GM21390 (cell line): ENCODE measurements at regions not wholly inside any gene's neighbourhood (a gene's known extent, or its start where the extent isn't known, plus 50 kb on each side); places are given as distances from the start of the nearest gene placed in this dataset.
"Not testable (repeated sequence)": the region's sequence is repeated elsewhere in the genome, so short reads cannot be mapped to it uniquely, and the experiment has no call there.

Experiments
- ATAC-seq: cut with Tn5 transposase; IDR thresholded peaks from one replicate; pipeline ENCODE4 v1.9.1; 2021; ENCODE audit not compliant: unreplicated experiment

GRCh38 chr7:106530183-106530582, 130.8 kb downstream of the CCDC71L start:
- not testable (repeated sequence) for ATAC-seq

DNA sequence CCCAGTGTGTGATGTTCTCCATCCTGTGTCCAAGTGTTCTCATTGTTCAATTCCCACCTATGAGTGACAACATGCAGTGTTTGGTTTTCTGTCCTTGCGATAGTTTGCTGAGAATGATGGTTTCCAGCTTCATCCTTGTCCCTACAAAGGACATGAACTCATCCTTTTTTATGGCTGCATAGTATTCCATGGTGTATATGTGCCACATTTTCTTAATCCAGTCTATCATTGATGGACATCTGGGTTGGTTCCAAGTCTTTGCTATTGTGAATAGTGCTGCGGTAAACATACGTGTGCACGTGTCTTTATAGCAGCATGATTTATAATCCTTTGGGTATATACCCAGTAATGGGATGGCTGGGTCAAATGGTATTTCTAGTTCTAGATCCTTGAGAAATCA, 134.3 kb downstream of the CCDC71L start:
- not testable (repeated sequence) for ATAC-seq

- no peak for ATAC-seq
Observed at GRCh38 chr7:106524690-106525059, 136.3 kb downstream of the CCDC71L start.

DNA sequence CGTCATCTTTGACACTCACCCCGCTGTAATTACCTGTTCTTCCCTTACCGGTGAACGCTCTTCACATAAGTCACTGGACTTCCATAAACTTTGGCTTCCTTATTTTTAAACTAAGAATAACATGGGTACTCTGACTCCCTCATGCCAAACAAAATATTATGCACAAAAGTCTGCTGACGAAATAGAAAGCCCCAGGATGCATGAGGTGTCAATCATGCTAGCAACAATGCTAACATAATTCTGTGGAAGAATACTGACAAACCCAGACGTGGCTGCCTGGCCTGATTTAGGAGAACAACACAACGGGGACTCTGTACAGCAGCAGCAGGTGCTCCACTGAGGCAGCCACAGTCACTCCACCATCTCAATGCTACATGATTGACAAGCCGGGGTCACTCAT, 137.5 kb downstream of the CCDC71L start:
- no peak for ATAC-seq

DNA sequence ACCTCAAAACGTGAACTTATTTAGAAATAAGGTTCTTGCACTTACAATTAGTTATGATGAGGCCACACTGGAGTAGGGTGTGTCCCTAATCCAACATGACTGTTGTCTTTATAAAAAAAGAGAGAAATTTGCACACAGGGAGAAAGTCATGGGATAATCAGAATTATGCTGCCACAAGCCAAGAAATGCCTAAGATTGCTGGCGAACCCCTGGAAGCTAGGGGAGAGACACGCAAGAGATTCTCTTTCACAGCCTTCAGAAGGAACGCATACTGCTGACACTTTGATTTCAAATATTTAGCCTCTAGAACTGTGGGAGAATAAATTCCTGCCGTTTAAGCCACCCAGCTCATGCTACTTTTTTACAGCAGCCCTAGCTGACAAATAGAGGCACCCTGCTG, 138.3 kb downstream of the CCDC71L start:
- ATAC-seq: no peak

DNA sequence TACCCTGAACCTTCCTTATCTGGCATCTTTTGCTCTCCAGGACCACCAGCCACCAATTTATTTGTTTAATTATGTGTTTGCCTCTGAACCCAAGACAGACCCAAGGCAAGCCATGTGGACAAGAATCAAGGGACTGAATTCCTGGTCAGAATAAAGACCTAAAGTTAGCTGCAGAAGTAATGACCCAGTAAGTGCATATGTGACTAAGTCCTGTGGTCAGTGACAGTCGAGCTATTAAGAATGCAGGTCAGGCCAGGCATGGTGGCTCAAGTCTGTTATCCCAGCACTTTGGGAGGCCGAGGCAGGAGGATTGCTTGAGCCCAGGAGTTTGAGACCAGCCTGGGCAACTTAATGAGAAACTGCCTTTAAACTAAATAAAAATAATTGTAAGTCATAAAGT, 139.4 kb downstream of the CCDC71L start:
- no peak for ATAC-seq

GRCh38 chr7:106520962-106521514, 139.9 kb downstream of the CCDC71L start:
- ATAC-seq: no peak

DNA sequence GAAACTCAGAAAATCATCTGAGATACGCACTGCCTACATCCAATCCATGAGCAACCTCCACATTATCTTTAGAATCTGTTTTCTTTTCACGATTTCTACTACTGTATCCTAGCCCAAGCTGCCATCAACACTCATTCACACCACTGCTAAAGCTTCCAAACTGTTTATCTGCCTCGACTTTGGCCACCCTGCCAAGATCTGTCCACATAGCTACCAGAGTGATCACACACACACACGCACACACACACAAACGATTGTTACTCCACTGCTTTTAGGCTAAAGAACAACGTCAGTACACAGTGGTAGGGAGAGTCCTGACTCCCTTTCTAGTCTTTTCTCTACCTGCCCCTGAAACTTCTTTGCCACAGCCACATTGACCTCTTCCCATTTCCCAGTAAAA, 142.0 kb downstream of the CCDC71L start:
- ATAC-seq: no peak

GRCh38 chr7:106518239-106518638, 142.7 kb downstream of the CCDC71L start:
- no peak for ATAC-seq

DNA sequence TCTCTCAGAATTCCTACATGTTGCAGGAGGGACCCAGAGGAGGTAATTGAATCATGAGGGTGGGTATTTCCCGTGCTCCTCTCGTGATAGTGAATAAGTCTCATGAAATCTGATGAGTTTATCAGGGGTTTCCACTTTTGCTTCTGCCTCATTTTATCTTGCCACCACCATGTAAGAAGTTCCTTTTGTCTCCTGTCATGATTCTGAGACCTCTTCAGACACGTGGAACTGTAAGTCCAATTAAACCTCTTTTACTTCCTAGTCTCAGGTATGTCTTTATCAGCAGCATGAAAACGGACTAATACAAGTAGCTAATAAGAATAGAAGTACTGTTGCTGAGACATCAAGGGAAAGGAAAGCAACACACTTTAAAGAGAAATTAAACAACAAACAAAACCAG, 143.4 kb downstream of the CCDC71L start:
- no peak for ATAC-seq

DNA sequence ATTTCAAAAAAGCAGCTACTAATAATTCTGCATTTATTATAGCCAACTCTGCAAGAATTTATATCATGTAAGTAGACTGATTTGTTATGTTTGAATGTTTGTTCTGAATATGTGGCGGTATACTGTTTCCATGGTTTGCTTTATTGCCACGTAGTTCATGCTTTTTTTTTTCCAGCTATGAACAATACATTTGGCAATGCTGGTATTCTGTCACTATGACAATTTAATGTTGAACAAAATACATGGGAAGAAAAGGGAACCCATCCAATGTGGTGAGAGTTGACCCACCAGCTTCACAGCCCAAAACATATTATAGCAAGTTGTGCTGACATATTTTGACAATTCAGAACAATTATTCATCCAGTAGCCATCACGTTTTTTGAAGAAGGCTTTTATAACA, 145.6 kb downstream of the CCDC71L start:
- no peak for ATAC-seq

- no peak for ATAC-seq
Observed at GRCh38 chr7:106514881-106515280, 146.1 kb downstream of the CCDC71L start.

DNA sequence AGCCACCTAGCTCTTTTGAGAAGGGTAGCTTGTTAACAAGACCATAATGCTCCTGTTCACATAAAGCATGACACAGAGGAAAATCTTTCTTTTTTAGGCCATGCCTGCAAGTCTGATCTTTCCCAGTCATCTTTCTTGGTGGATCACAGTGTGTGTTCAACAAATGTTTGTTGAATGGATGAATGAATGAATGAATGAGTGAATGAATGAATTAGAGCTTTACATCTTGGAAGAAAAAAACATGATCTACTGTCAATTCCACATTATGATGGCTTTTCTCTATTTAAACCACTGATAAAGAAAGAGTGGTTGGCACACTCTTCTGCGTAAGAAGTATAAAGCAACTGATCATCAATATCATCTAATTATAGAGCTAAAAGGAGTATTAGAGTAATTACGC, 148.7 kb downstream of the CCDC71L start:
- no peak for ATAC-seq

- no peak for ATAC-seq
Observed at GRCh38 chr7:106504645-106505044, 156.3 kb downstream of the CCDC71L start.

DNA sequence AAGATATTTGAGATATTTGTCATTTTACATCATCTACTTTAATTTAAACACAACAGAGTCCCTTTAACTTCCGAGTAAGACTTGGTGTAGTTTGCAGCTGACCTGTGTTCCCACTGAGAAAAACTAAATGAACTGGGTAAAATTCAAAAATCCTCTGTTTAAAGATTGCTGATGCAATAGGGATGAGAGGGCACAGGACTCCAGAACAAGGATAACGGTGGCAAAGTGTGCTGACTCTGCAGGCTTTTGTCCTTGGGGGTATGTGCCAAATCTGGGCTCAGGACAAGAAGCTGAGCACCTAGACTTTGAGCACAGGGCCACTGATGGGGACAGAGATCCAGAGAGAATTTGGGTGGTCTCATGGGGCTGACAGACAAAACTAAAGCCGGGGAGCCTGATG, 156.8 kb downstream of the CCDC71L start:
- no peak for ATAC-seq

DNA sequence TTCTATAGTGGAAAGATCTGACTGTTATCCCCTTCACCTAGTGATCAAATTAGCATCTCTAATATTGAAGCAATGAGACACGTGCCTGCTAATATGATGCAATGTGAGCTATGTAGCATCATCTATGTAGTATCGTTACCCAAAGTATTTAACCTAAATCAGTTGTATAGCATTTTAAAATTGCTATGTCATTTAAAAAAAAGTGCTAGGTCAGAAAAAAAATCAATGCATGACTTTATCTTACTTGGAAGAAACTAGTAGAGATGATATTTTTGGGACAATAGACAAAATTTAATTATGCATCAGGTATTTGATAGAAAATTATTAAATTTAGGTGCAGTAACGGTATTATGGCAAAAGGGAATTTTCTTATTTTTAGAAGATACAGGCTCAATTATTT, 157.3 kb downstream of the CCDC71L start:
- ATAC-seq: no peak

DNA sequence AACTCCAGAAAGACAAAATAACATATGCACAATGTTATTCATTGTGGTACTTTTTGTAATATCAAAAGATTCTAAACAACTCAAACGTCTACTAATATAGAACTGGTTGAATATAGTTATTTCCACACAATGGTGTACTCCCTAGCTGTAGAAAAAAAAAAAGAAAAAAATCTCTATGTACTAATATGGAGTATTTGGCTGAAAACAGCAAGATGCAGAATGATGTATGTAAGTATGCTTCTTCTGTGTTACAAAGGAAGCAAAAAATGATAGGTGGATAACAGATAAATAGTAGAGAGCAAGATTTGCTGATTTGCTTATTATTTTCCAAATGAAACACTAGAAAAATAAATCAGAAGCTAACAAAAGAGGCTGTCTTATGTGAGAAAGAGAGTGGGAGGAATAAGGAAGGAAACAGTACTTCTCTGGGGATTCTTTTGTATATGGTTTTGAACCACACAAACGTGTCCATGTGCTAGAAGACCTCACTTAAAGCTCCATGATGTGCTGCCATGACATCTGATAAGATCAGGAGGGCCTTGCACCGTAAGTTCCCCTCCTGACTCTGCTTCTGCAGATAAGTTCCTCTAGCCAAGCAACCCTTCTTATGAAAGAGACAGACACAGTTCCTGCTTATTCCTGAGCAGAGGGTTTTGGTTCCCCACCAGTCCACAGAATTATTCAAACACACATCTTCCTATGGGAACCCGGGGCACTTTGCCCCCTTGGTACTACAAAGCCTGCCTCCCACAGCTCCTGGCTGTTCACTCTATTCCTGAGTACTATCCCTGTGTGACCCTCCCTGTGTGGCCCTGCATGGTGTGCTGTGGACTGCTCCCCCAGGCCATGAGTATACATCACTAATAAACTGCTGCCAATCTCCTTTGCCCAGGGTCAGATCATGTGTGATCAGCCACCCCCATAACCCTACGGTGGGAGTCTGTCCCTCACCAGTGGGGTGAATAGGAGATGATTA, 159.1 kb downstream of the CCDC71L start:
- ATAC-seq: no peak

DNA sequence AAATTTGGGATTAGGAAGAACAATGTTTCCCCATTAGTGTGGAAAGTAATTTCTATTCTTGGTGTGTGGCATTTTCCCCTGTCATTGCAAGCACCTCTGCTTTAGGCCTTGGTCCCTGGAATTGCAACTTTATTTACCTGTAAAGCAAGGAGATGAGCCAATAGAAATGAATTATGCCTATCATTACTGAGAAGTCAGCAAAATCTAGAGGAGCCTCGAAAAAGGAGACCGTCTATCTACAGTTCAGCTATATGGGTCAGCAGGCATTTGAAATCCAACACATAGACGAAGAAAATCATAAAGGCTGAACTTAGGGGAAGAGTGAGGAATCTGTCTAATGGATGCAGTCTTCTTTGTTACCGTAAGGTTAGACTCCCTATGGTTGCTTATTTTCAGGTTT, 161.1 kb downstream of the CCDC71L start:
- ATAC-seq: no peak

- not testable (repeated sequence) for ATAC-seq
Observed at GRCh38 chr7:106498005-106498404, 163.0 kb downstream of the CCDC71L start.

DNA sequence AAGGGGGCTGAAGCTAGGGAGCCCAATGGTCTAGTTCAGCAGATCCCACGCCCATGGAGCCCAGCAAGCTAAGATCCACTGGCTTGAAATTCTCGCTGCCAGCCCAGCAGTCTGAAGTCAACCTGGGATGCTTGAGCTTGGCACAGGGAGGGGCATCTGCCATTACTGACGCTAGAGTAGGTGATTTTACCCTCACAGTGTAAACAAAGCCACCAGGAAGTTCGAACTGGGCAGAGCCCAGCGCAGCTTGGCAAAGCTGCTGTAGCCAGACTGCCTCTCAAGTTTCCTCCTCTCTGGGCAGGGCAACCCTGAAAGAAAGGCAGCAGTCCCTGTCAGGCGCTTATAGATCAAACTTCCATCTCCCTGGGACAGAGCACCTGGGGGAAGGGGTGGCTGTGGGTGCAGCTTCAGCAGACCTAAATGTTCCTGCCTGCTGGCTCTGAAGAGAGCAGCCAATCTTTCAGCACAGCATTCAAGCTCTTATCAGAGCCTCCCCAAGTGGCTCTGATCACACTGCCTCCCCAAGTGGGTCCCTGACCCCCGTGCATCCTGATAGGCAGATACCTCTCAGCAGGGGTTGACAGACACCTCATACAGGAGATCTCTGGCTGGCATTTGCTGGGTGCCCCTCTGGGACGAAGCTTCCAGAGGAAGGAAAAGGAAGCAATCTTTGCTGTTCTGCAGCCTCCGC, 167.8 kb downstream of the CCDC71L start:
- no peak for ATAC-seq

DNA sequence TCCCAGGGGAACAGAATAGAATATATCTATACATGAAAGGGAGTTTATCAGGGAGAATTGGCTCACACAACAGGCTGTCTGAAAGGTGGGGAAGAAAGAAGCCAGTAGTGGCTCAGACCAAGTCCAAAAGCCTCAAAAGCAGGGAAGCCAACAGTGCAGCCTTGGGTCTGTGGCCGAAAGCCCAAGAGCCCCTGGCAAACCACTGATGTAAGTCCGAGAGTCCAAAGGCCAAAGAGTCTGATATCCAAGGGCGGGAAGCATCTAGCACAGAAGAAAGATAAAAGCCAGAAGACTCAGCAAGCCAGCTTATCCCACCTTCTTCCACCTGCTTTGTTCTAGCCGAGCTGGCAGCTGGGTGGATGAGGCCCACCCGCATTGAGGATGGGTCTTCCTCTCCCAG, 172.5 kb downstream of the CCDC71L start:
- no peak for ATAC-seq

DNA sequence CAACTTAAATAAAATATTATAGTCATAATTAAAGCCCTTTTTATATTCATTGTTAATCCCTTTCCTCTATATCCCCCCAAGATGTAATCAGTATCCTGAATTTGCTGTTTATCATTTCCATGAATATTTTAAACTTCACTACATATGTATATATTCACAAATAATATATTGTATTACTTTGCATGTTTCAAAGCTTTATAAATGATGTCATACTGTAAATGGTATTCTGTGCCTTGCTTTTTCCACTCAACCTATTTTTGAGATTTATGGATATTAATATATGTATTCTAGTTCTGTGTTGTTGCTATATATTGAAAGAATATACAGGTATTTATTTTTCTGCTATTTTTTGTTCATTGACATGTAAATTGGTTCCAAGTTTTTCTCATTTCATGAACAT, 173.1 kb downstream of the CCDC71L start:
- no peak for ATAC-seq
